SK-N-MC (cell line): ENCODE measurements at regions not wholly inside any gene's neighbourhood (a gene's known extent, or its start where the extent isn't known, plus 50 kb on each side); places are given as distances from the start of the nearest gene placed in this dataset.

Experiments
- EZH2 ChIP-seq: fragments of 200-600 bp; sonication (generic); IDR thresholded peaks from one replicate; pipeline ENCODE4 v1.6.1; 2017; ENCODE audit warnings: antibody characterized with exemption
- FOXP2 ChIP-seq: optimal IDR thresholded peaks from 2 replicates; pipeline ENCODE3; 2011; ENCODE audit warnings: mild to moderate bottlenecking, moderate library complexity; ENCODE audit not compliant: insufficient read depth; ENCODE audit errors: extremely low read length, control extremely low read depth
- POLR2AphosphoS5 ChIP-seq: IDR thresholded peaks from 2 replicates; pipeline ENCODE4 v1.6.1; 2012; ENCODE audit warnings: mild to moderate bottlenecking, low read depth, low read length, borderline replicate concordance

- TF ChIP-seq POLR2AphosphoS5 (no peak), EZH2 (no peak), FOXP2 (peak; percentile 47)
Observed at GRCh38 chr14:87824266-87824665, 168.7 kb downstream of the GALC start.
